Cardiac fibroblast (primary cell): ENCODE measurements at regions not wholly inside any gene's neighbourhood (a gene's known extent, or its start where the extent isn't known, plus 50 kb on each side); places are given as distances from the start of the nearest gene placed in this dataset.

Source experiments
- DNase-seq, 2 donors: peaks; one replicate each; pipeline versions ENCODE4 v3.0.0 to v3.0.0-alpha.2; 2010; ENCODE audit warnings: low read depth in 2 of 2
- H3K4me3 ChIP-seq, 2 donors: replicated peaks in 1 of 2; 1 replicate in 1 of 2; 2 replicates in 1 of 2; pipeline ENCODE4 v1.5.1; 2011; ENCODE audit warnings: low read depth in 2 of 2, low read length in 2 of 2, mild to moderate bottlenecking in 2 of 2, moderate library complexity in 1 of 2
- TF ChIP-seq, protein P1 (sequence below): IDR thresholded peaks from one replicate; pipeline ENCODE4 v1.5.1; 2011; ENCODE audit warnings: low read depth, mild to moderate bottlenecking, low read length, inconsistent platforms

DNA sequence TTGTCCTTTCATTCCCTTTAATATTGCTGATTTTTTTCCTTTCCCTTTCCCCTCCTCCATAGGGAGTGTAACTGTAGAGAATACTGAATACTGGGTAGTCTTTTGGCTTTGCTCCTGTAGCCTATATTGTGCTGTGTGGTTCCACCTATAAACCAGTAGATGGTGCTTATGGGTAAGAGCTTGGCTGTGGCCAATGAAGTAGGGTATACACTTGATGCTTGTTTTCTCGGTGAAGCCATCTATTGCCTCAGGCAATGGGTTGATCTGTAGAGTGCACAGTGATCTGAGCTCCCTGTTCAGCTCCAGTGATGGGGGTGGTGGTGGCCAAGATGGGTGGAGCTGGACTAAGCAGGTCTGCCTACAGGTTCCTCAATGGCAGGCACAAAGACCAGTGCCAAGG, 203.3 kb upstream of the IMPG1 start:
- TF ChIP-seq, protein P1, sequence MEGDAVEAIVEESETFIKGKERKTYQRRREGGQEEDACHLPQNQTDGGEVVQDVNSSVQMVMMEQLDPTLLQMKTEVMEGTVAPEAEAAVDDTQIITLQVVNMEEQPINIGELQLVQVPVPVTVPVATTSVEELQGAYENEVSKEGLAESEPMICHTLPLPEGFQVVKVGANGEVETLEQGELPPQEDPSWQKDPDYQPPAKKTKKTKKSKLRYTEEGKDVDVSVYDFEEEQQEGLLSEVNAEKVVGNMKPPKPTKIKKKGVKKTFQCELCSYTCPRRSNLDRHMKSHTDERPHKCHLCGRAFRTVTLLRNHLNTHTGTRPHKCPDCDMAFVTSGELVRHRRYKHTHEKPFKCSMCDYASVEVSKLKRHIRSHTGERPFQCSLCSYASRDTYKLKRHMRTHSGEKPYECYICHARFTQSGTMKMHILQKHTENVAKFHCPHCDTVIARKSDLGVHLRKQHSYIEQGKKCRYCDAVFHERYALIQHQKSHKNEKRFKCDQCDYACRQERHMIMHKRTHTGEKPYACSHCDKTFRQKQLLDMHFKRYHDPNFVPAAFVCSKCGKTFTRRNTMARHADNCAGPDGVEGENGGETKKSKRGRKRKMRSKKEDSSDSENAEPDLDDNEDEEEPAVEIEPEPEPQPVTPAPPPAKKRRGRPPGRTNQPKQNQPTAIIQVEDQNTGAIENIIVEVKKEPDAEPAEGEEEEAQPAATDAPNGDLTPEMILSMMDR: no peak
- no peak for DNase-seq
- no peak overlapping the region for H3K4me3 ChIP-seq

- peak in 1 of 2 donors; percentile 5 for DNase-seq
- TF ChIP-seq, protein P1: no peak
- no peak overlapping the region for H3K4me3 ChIP-seq
Measured at GRCh38 chr6:76264468-76264867, 192.0 kb upstream of the IMPG1 start.

- TF ChIP-seq, protein P1: no peak
- H3K4me3 ChIP-seq: no peak overlapping the region
- DNase-seq: no peak
Measured at GRCh38 chr6:76262240-76262639, 189.8 kb upstream of the IMPG1 start.

DNA sequence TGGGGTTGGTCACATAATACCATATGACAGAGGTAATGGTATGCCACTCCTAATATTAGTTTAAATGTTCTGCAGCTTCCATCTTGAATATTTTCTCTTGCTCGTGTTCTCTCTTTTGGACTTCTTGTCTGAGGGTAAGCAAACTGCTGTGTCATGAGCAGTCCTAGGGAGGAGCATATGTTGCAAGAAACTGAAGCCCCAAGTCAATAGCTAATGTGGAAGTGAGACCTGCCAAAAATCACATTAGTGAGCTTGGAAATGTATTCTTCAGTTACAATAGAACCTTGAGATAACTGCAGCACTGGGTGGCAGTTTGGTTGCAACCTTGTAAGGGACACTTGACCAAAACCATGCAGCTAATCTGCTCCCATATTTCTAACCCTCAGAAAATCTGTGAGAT, 178.2 kb upstream of the IMPG1 start:
- H3K4me3 ChIP-seq: no peak overlapping the region
- TF ChIP-seq, protein P1: no peak
- DNase-seq: peak in 1 of 2 donors; percentile 2

GRCh38 chr6:76247527-76247926, 175.1 kb upstream of the IMPG1 start:
- DNase-seq: no peak
- TF ChIP-seq, protein P1: no peak
- H3K4me3 ChIP-seq: no peak overlapping the region

- DNase-seq: no peak
- no peak overlapping the region for H3K4me3 ChIP-seq
- TF ChIP-seq, protein P1: no peak
Measured at GRCh38 chr6:76240092-76240491, 167.6 kb upstream of the IMPG1 start.

- TF ChIP-seq, protein P1: no peak
- no peak for DNase-seq
- H3K4me3 ChIP-seq: no peak overlapping the region
Measured at GRCh38 chr6:76230711-76231110, 158.2 kb upstream of the IMPG1 start.
